ENCODE measurements at regions not wholly inside any gene's neighbourhood (a gene's known extent, or its start where the extent isn't known, plus 50 kb on each side); places are given as distances from the start of the nearest gene placed in this dataset.

- Histone ChIP-seq H3K4me1 (ENCODE audit: low read length) (no peaks in the 10 kb centered on the region), H3K4me3 (ENCODE audit: low read length) (no peak overlapping the region), H4K20me1 (ENCODE audit: insufficient read depth, low read length) (no peaks in the 10 kb centered on the region), H2AFZ (ENCODE audit: low read depth, low read length) (no peak overlapping the region), H3K4me2 (ENCODE audit: low read length) (no peak overlapping the region), H3K9me3 (ENCODE audit: insufficient read depth, low read length) (no peaks in the 10 kb centered on the region), H3K79me2 (ENCODE audit: low read length) (no peaks in the 10 kb centered on the region), H3K27me3 (ENCODE audit: low read depth, low read length) (no peaks in the 10 kb centered on the region), H3K36me3 (replicated peaks; ENCODE audit: low read depth, low read length) (no peaks in the 10 kb centered on the region), H3K9ac (ENCODE audit: low read length) (no peak overlapping the region), H3K27ac (ENCODE audit: low read length) (no peak overlapping the region)
- TF ChIP-seq, protein P1, sequence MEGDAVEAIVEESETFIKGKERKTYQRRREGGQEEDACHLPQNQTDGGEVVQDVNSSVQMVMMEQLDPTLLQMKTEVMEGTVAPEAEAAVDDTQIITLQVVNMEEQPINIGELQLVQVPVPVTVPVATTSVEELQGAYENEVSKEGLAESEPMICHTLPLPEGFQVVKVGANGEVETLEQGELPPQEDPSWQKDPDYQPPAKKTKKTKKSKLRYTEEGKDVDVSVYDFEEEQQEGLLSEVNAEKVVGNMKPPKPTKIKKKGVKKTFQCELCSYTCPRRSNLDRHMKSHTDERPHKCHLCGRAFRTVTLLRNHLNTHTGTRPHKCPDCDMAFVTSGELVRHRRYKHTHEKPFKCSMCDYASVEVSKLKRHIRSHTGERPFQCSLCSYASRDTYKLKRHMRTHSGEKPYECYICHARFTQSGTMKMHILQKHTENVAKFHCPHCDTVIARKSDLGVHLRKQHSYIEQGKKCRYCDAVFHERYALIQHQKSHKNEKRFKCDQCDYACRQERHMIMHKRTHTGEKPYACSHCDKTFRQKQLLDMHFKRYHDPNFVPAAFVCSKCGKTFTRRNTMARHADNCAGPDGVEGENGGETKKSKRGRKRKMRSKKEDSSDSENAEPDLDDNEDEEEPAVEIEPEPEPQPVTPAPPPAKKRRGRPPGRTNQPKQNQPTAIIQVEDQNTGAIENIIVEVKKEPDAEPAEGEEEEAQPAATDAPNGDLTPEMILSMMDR (IDR thresholded peaks at IDR 0.05; ENCODE audit: low read depth, low read length): no peak
- TF ChIP-seq EZH2phosphoT487 (IDR thresholded peaks at IDR 0.05; ENCODE audit: low read depth): no peak
Observed at GRCh38 chr3:96086018-96086417, 728.4 kb upstream of the EPHA6 start.

- Histone ChIP-seq H3K27me3 (ENCODE audit: low read depth, low read length) (no peaks in the 10 kb centered on the region), H3K9ac (ENCODE audit: low read length) (no peak overlapping the region), H3K27ac (ENCODE audit: low read length) (no peak overlapping the region), H4K20me1 (ENCODE audit: insufficient read depth, low read length) (no peaks in the 10 kb centered on the region), H3K4me3 (ENCODE audit: low read length) (no peak overlapping the region), H3K36me3 (replicated peaks; ENCODE audit: low read depth, low read length) (no peaks in the 10 kb centered on the region), H3K9me3 (ENCODE audit: insufficient read depth, low read length) (no peaks in the 10 kb centered on the region), H3K4me2 (ENCODE audit: low read length) (no peak overlapping the region), H2AFZ (ENCODE audit: low read depth, low read length) (no peak overlapping the region), H3K4me1 (ENCODE audit: low read length) (no peaks in the 10 kb centered on the region), H3K79me2 (ENCODE audit: low read length) (no peaks in the 10 kb centered on the region)
- no peak for TF ChIP-seq EZH2phosphoT487 (IDR thresholded peaks at IDR 0.05; ENCODE audit: low read depth)
- TF ChIP-seq, protein P1 (IDR thresholded peaks at IDR 0.05; ENCODE audit: low read depth, low read length): no peak
Observed at GRCh38 chr3:96101006-96101560, 713.3 kb upstream of the EPHA6 start.

GRCh38 chr3:96106701-96107100 is 707.7 kb upstream of the EPHA6 start:
- Histone ChIP-seq H3K9ac (ENCODE audit: low read length) (no peak overlapping the region), H3K79me2 (ENCODE audit: low read length) (no peaks in the 10 kb centered on the region), H2AFZ (ENCODE audit: low read depth, low read length) (no peak overlapping the region), H3K4me1 (ENCODE audit: low read length) (no peaks in the 10 kb centered on the region), H3K36me3 (replicated peaks; ENCODE audit: low read depth, low read length) (no peaks in the 10 kb centered on the region), H3K9me3 (ENCODE audit: insufficient read depth, low read length) (no peaks in the 10 kb centered on the region), H3K4me2 (ENCODE audit: low read length) (no peak overlapping the region), H3K27ac (ENCODE audit: low read length) (no peak overlapping the region), H4K20me1 (ENCODE audit: insufficient read depth, low read length) (no peaks in the 10 kb centered on the region), H3K27me3 (ENCODE audit: low read depth, low read length) (no peaks in the 10 kb centered on the region), H3K4me3 (ENCODE audit: low read length) (no peak overlapping the region)
- TF ChIP-seq EZH2phosphoT487 (IDR thresholded peaks at IDR 0.05; ENCODE audit: low read depth): no peak
- TF ChIP-seq, protein P1 (IDR thresholded peaks at IDR 0.05; ENCODE audit: low read depth, low read length): no peak
